ENCODE measurements at regions not wholly inside any gene's neighbourhood (a gene's known extent, or its start where the extent isn't known, plus 50 kb on each side); places are given as distances from the start of the nearest gene placed in this dataset.

DNA sequence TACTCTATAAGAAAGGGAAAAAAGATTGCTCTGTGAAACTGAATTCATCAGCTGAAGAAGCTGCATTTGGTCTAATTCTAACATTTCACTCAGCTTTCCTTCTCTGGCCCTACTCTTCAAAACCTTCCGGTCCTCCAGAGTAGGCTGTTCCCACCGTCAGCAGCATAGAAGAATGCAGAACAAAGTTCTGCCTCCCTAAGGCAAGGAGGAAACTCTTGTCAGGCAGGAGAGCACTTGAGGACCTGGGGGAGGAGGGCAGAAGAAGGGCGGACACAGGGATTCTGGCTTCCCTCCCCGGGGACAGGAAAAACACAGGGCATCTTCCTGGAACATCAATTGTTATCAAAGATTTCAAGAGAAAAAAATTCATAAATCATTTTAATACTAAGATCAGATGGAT lies 69.2 kb upstream of the SHB start:
- no peak overlapping the region for H3K4me2 ChIP-seq (ENCODE audit: low read length)

DNA sequence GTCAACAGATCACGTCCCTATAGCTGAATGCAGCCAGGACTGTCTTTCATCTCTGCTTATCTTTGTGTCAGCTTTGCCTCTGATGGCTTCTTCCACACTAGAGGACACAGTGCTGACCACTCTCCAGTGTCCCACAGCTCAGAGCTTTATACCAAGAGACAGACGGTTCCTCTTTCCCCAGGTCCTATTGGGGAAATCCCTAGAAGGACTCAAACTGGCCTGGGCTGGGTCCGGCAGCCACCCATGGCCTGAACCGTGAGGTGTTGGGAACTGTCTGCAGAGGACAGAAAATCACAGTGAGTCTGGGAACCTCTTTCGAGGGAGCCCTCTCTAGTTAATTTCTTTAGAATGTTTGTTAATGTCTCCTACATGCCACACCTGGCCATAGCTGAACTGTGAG lies 68.3 kb upstream of the SHB start:
- H3K27ac ChIP-seq (ENCODE audit: low read depth, low read length, poor library complexity, severe bottlenecking), result no peak overlapping the region
- TF ChIP-seq, protein P1, sequence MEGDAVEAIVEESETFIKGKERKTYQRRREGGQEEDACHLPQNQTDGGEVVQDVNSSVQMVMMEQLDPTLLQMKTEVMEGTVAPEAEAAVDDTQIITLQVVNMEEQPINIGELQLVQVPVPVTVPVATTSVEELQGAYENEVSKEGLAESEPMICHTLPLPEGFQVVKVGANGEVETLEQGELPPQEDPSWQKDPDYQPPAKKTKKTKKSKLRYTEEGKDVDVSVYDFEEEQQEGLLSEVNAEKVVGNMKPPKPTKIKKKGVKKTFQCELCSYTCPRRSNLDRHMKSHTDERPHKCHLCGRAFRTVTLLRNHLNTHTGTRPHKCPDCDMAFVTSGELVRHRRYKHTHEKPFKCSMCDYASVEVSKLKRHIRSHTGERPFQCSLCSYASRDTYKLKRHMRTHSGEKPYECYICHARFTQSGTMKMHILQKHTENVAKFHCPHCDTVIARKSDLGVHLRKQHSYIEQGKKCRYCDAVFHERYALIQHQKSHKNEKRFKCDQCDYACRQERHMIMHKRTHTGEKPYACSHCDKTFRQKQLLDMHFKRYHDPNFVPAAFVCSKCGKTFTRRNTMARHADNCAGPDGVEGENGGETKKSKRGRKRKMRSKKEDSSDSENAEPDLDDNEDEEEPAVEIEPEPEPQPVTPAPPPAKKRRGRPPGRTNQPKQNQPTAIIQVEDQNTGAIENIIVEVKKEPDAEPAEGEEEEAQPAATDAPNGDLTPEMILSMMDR (IDR thresholded peaks at IDR 0.05; ENCODE audit: low read length), result no peak
- no peak for TF ChIP-seq EZH2 (IDR thresholded peaks at IDR 0.05; ENCODE audit: borderline replicate concordance, low read length)
- H3K9ac ChIP-seq (ENCODE audit: low read length), result no peak overlapping the region
- no peak overlapping the region for H2AFZ ChIP-seq (ENCODE audit: low read length)
- no peak overlapping the region for H3K4me2 ChIP-seq (ENCODE audit: low read length)
- H3K4me3 ChIP-seq (ENCODE audit: low read depth, low read length, poor library complexity, severe bottlenecking), result no peak overlapping the region
- no peaks in the 10 kb centered on the region for H3K9me2 ChIP-seq (ENCODE audit: low read depth, low read length)
- H3K9me3 ChIP-seq (ENCODE audit: low read length), result no peaks in the 10 kb centered on the region
- H3K4me1 ChIP-seq (ENCODE audit: insufficient read depth, low read length, severe bottlenecking), result no peaks in the 10 kb centered on the region
- H3K27me3 ChIP-seq (ENCODE audit: insufficient read depth, low read length), result no peaks in the 10 kb centered on the region
- H4K20me1 ChIP-seq (ENCODE audit: insufficient read depth, low read length), result no peaks in the 10 kb centered on the region
- no peaks in the 10 kb centered on the region for H3K79me2 ChIP-seq (ENCODE audit: insufficient read depth, low read length)
- no peaks in the 10 kb centered on the region for H3F3A ChIP-seq (ENCODE audit: insufficient read depth, low read length)
- H3K36me3 ChIP-seq (ENCODE audit: insufficient read depth, low read length), result no peaks in the 10 kb centered on the region

More for the DNA sequence above, 69.2 kb upstream of the SHB start:
- Histone ChIP-seq H3K4me3 (ENCODE audit: low read depth, low read length, poor library complexity, severe bottlenecking) (no peak overlapping the region), H4K20me1 (ENCODE audit: insufficient read depth, low read length) (no peaks in the 10 kb centered on the region), H3K27ac (ENCODE audit: low read depth, low read length, poor library complexity, severe bottlenecking) (no peak overlapping the region), H3F3A (ENCODE audit: insufficient read depth, low read length) (no peaks in the 10 kb centered on the region), H3K27me3 (ENCODE audit: insufficient read depth, low read length) (no peaks in the 10 kb centered on the region), H3K36me3 (ENCODE audit: insufficient read depth, low read length) (no peaks in the 10 kb centered on the region), H3K9me2 (ENCODE audit: low read depth, low read length) (no peaks in the 10 kb centered on the region), H3K4me1 (ENCODE audit: insufficient read depth, low read length, severe bottlenecking) (no peaks in the 10 kb centered on the region), H2AFZ (ENCODE audit: low read length) (no peak overlapping the region), H3K79me2 (ENCODE audit: insufficient read depth, low read length) (no peaks in the 10 kb centered on the region), H3K9ac (ENCODE audit: low read length) (no peak overlapping the region), H3K9me3 (ENCODE audit: low read length) (no peaks in the 10 kb centered on the region)
- TF ChIP-seq, protein P1 (IDR thresholded peaks at IDR 0.05; ENCODE audit: low read length), result no peak
- TF ChIP-seq EZH2 (IDR thresholded peaks at IDR 0.05; ENCODE audit: borderline replicate concordance, low read length), result no peak

DNA sequence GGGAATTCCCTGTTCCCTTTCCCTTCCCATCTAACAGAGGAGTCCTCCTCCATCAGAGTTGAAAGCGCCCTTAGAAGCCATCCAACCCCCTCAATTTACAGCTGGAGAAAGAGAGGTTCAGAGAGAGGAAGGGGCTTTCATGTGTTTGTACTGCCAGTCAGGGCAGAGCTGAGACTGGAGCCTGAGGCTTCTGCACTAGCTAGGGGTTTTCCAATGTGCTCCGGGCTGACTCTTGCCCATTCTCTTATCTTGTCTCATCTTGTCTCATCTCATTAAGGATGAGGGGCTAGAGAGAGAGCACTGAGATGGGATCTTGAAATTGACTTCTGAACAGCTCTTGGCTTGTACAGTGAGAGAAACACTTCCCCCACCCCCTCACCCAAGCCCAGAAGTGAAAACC lies 67.4 kb upstream of the SHB start:
- no peaks in the 10 kb centered on the region for H3K79me2 ChIP-seq (ENCODE audit: insufficient read depth, low read length)
- no peak overlapping the region for H3K4me3 ChIP-seq (ENCODE audit: low read depth, low read length, poor library complexity, severe bottlenecking)
- H3K9me3 ChIP-seq (ENCODE audit: low read length), result no peaks in the 10 kb centered on the region
- H4K20me1 ChIP-seq (ENCODE audit: insufficient read depth, low read length), result no peaks in the 10 kb centered on the region
- no peaks in the 10 kb centered on the region for H3K9me2 ChIP-seq (ENCODE audit: low read depth, low read length)
- no peak overlapping the region for H3K4me2 ChIP-seq (ENCODE audit: low read length)
- TF ChIP-seq EZH2 (IDR thresholded peaks at IDR 0.05; ENCODE audit: borderline replicate concordance, low read length), result no peak
- TF ChIP-seq, protein P1 (IDR thresholded peaks at IDR 0.05; ENCODE audit: low read length), result no peak
- H3K27ac ChIP-seq (ENCODE audit: low read depth, low read length, poor library complexity, severe bottlenecking), result no peak overlapping the region
- no peaks in the 10 kb centered on the region for H3K4me1 ChIP-seq (ENCODE audit: insufficient read depth, low read length, severe bottlenecking)
- H3F3A ChIP-seq (ENCODE audit: insufficient read depth, low read length), result no peaks in the 10 kb centered on the region
- no peaks in the 10 kb centered on the region for H3K36me3 ChIP-seq (ENCODE audit: insufficient read depth, low read length)
- H3K27me3 ChIP-seq (ENCODE audit: insufficient read depth, low read length), result no peaks in the 10 kb centered on the region
- H3K9ac ChIP-seq (ENCODE audit: low read length), result no peak overlapping the region
- H2AFZ ChIP-seq (ENCODE audit: low read length), result no peak overlapping the region

Data from OCI-LY1 (cell line).